Smooth muscle cell (in vitro differentiated cells): ENCODE measurements at regions not wholly inside any gene's neighbourhood (a gene's known extent, or its start where the extent isn't known, plus 50 kb on each side); places are given as distances from the start of the nearest gene placed in this dataset.

Experiments used
- DNase-seq: peaks from one replicate; lab custom pipeline; 2025; ENCODE audit not compliant: unreplicated experiment; lab: John Stamatoyannopoulos, UW
- H2AFZ ChIP-seq: fragments of 200-600 bp; sonication (generic); 2 replicates; pipeline ENCODE4 v1.6.0; 2016; ENCODE audit warnings: antibody characterized with exemption, low read depth, mild to moderate bottlenecking
- H3F3A ChIP-seq: fragments of 200-600 bp; sonication (generic); 2 replicates; pipeline ENCODE4 v1.6.0; 2017; ENCODE audit warnings: antibody characterized with exemption, low read depth
- H3K27ac ChIP-seq: fragments of 200-600 bp; sonication (generic); 2 replicates; pipeline ENCODE4 v1.5.1; 2016; ENCODE audit warnings: low read depth, mild to moderate bottlenecking
- H3K27me3 ChIP-seq: fragments of 200-600 bp; sonication (generic); 2 replicates; pipeline ENCODE4 v1.6.1; 2016; ENCODE audit warnings: low read depth, mild to moderate bottlenecking
- H3K36me3 ChIP-seq: fragments of 200-600 bp; sonication (generic); 2 replicates; pipeline ENCODE4 v1.5.1; 2016; ENCODE audit warnings: low read depth
- H3K4me1 ChIP-seq: fragments of 200-600 bp; sonication (generic); 2 replicates; pipeline ENCODE4 v1.5.1; 2016; ENCODE audit warnings: low read depth
- H3K4me2 ChIP-seq: fragments of 200-600 bp; sonication (generic); 2 replicates; pipeline ENCODE4 v1.6.0; 2016; ENCODE audit warnings: mild to moderate bottlenecking
- H3K4me3 ChIP-seq: fragments of 200-600 bp; sonication (generic); 2 replicates; pipeline ENCODE4 v1.5.1; 2016; ENCODE audit warnings: mild to moderate bottlenecking
- H3K79me2 ChIP-seq: fragments of 200-600 bp; sonication (generic); 2 replicates; pipeline ENCODE4 v1.6.0; 2016; ENCODE audit warnings: low read depth, mild to moderate bottlenecking
- H3K9ac ChIP-seq: fragments of 200-600 bp; sonication (generic); 2 replicates; pipeline ENCODE4 v1.6.0; 2016; ENCODE audit warnings: low read depth
- H3K9me3 ChIP-seq: fragments of 200-600 bp; sonication (generic); replicated peaks from 2 replicates; pipeline ENCODE4 v1.5.1; 2016; ENCODE audit warnings: low read depth
- H4K20me1 ChIP-seq: fragments of 200-600 bp; sonication (generic); 2 replicates; pipeline ENCODE4 v1.6.0; 2016; ENCODE audit warnings: low read depth
- CTCF ChIP-seq: fragments of 200-600 bp; sonication (generic); IDR thresholded peaks from 2 replicates; pipeline ENCODE4 v1.5.1; 2017; ENCODE audit warnings: borderline replicate concordance, mild to moderate bottlenecking, antibody characterized with exemption; ENCODE audit not compliant: insufficient read depth, poor library complexity, severe bottlenecking
- WGBS: methylation state at CpG from one replicate; pipeline ENCODE4 v1.1.7; 2016; ENCODE audit warnings: low lambda C conversion rate; 5-methylcytosine and 5-hydroxymethylcytosine counted together

- TF ChIP-seq CTCF = no peak
- 72% methylated on average over 1 of the region's 1 CpG for WGBS
- no peaks in the 10 kb centered on the region for H3K79me2 ChIP-seq
- no peaks in the 10 kb centered on the region for H3K27me3 ChIP-seq
- H3K4me1 ChIP-seq = no peaks in the 10 kb centered on the region
- no peak overlapping the region for H2AFZ ChIP-seq
- H3K9me3 ChIP-seq = no peaks in the 10 kb centered on the region
- no peak for DNase-seq
- H3K9ac ChIP-seq = no peak overlapping the region
- H3K4me3 ChIP-seq = no peak overlapping the region
- no peaks in the 10 kb centered on the region for H4K20me1 ChIP-seq
- no peaks in the 10 kb centered on the region for H3F3A ChIP-seq
- no peaks in the 10 kb centered on the region for H3K36me3 ChIP-seq
- H3K4me2 ChIP-seq = no peak overlapping the region
- no peak overlapping the region for H3K27ac ChIP-seq
These were observed 174.5 kb downstream of the FNDC1 start for GRCh38 chr6:159343709-159344108.

GRCh38 chr6:159342146-159342545, 172.9 kb downstream of the FNDC1 start:
- Histone ChIP-seq H3K4me1 (no peaks in the 10 kb centered on the region), H3K4me3 (no peak overlapping the region)
- WGBS = 54% methylated on average over 2 of the region's 2 CpGs

DNA sequence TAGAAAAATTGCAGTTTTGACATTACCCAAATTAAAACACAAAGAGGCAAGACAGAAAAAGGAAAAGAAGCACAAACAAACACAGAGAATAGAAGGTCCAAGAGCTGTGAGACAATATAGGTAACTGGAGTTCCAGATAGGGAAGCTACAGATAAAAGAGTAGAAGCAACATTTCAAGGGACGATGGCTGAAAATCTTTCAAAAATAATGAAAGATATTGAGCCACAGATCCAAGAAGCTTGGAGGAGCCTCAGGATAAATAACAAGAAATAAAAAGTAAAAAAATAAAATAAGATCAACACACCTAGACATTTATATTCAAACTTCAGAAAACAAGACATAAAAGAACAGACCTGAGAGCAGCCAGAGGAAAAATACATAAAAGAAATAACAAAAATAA, 164.9 kb downstream of the FNDC1 start:
- Histone ChIP-seq H3K27ac (no peak overlapping the region), H3K4me2 (no peak overlapping the region), H2AFZ (no peak overlapping the region), H3K79me2 (no peaks in the 10 kb centered on the region), H3K9me3 (peaks cover 5% of the 10 kb centered on the region), H3K27me3 (no peaks in the 10 kb centered on the region), H3K9ac (no peak overlapping the region), H3K36me3 (no peaks in the 10 kb centered on the region), H3K4me1 (no peaks in the 10 kb centered on the region), H3K4me3 (no peak overlapping the region), H3F3A (no peaks in the 10 kb centered on the region), H4K20me1 (no peaks in the 10 kb centered on the region)
- TF ChIP-seq CTCF = no peak
- WGBS = 79% methylated on average over 1 of the region's 1 CpG
- DNase-seq = no peak

More at GRCh38 chr6:159342146-159342545, 172.9 kb downstream of the FNDC1 start:
- Histone ChIP-seq H2AFZ (no peak overlapping the region), H3F3A (no peaks in the 10 kb centered on the region), H3K4me2 (no peak overlapping the region), H3K27ac (no peak overlapping the region), H3K79me2 (no peaks in the 10 kb centered on the region), H3K9me3 (no peaks in the 10 kb centered on the region), H3K27me3 (no peaks in the 10 kb centered on the region), H4K20me1 (no peaks in the 10 kb centered on the region), H3K9ac (no peak overlapping the region), H3K36me3 (no peaks in the 10 kb centered on the region)
- no peak for TF ChIP-seq CTCF
- no peak for DNase-seq

DNA sequence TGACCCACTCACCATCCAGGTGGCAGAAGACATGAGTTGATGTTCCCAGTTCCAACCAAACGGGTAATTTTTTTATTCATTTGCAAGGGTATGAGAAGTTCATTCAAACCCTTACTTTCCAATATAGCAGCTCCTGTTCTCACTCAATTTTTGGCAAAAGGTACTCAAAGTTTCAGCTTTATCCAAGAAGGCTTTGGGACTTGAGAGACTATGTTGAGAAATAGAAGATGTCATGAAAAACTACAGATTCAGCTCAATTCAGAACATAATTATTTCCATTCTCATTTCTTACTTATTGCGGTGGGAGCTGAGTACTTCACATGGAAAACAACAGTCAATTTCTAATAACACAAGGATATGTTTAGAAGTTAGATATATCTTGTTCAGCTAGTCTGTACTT, 162.3 kb downstream of the FNDC1 start:
- Histone ChIP-seq H4K20me1 (no peaks in the 10 kb centered on the region), H3K4me2 (no peak overlapping the region), H3K27ac (no peak overlapping the region), H3K9me3 (peaks cover 5% of the 10 kb centered on the region), H3K4me3 (no peak overlapping the region), H3K36me3 (no peaks in the 10 kb centered on the region), H2AFZ (no peak overlapping the region), H3K9ac (no peak overlapping the region), H3K4me1 (no peaks in the 10 kb centered on the region), H3K27me3 (no peaks in the 10 kb centered on the region), H3F3A (no peaks in the 10 kb centered on the region), H3K79me2 (no peaks in the 10 kb centered on the region)
- no peak for TF ChIP-seq CTCF
- DNase-seq = no peak
- WGBS = 76% methylated on average over 2 of the region's 2 CpGs
